Peyer's patch (tissue), 4 donors: ENCODE measurements at regions not wholly inside any gene's neighbourhood (a gene's known extent, or its start where the extent isn't known, plus 50 kb on each side); places are given as distances from the start of the nearest gene placed in this dataset.

Experiments used
- POLR2A ChIP-seq, 2 donors: fragments of 450-650 bp; IDR thresholded peaks; one replicate each; pipeline ENCODE4 v1.5.1; 2017; ENCODE audit warnings: antibody characterized with exemption in 2 of 2, mild to moderate bottlenecking in 2 of 2, moderate library complexity in 2 of 2
- TF ChIP-seq, protein P1 (sequence below), 6 experiments: fragments of 450-650 bp in 4 of 6; fragments of 200-600 bp in 2 of 6; sonication (generic) in 1 of 6; IDR thresholded peaks; one replicate each; pipeline ENCODE4 v1.5.1; 2017 to 2019; ENCODE audit warnings: antibody characterized with exemption in 6 of 6, mild to moderate bottlenecking in 3 of 6, moderate library complexity in 1 of 6

DNA sequence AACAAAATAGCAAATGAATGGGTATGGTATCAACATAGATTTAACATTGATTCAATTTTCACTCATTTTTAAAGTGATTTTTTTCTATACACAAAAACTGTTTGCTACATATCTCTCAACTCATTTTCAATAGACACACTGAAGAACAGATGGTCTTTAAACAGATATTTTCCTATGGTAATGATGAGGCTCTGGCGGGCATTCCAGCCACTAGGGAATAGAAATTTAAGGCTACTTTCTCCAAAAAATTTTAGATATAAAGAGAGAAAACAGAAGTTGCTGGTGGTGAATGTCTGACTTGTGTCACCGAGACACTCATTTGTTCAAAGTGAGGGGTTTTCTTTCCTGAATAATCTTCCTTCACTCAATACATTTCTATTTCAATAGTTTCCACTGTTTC lies 693.0 kb downstream of the ETS1 start:
- TF ChIP-seq, protein P1, sequence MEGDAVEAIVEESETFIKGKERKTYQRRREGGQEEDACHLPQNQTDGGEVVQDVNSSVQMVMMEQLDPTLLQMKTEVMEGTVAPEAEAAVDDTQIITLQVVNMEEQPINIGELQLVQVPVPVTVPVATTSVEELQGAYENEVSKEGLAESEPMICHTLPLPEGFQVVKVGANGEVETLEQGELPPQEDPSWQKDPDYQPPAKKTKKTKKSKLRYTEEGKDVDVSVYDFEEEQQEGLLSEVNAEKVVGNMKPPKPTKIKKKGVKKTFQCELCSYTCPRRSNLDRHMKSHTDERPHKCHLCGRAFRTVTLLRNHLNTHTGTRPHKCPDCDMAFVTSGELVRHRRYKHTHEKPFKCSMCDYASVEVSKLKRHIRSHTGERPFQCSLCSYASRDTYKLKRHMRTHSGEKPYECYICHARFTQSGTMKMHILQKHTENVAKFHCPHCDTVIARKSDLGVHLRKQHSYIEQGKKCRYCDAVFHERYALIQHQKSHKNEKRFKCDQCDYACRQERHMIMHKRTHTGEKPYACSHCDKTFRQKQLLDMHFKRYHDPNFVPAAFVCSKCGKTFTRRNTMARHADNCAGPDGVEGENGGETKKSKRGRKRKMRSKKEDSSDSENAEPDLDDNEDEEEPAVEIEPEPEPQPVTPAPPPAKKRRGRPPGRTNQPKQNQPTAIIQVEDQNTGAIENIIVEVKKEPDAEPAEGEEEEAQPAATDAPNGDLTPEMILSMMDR (IDR thresholded peaks at IDR 0.05): no peak
- TF ChIP-seq POLR2A (IDR thresholded peaks at IDR 0.05): no peak
